HuH-7 (cell line): ENCODE measurements at regions not wholly inside any gene's neighbourhood (a gene's known extent, or its start where the extent isn't known, plus 50 kb on each side); places are given as distances from the start of the nearest gene placed in this dataset.
"Not testable (repeated sequence)": the region's sequence is repeated elsewhere in the genome, so short reads cannot be mapped to it uniquely, and the experiment has no call there.

Source experiments
- DNase-seq: peaks from one replicate; pipeline ENCODE4 v3.0.0; 2011; ENCODE audit warnings: low spot score

GRCh38 chr12:25793196-25793595 is 165.3 kb upstream of the RASSF8 start:
- DNase-seq: no peak

GRCh38 chr12:25794571-25794970 is 163.9 kb upstream of the RASSF8 start:
- no peak for DNase-seq

- no peak for DNase-seq
Measured at GRCh38 chr12:25796523-25797000, 161.9 kb upstream of the RASSF8 start.

GRCh38 chr12:25797386-25797785 is 161.1 kb upstream of the RASSF8 start:
- no peak for DNase-seq

DNA sequence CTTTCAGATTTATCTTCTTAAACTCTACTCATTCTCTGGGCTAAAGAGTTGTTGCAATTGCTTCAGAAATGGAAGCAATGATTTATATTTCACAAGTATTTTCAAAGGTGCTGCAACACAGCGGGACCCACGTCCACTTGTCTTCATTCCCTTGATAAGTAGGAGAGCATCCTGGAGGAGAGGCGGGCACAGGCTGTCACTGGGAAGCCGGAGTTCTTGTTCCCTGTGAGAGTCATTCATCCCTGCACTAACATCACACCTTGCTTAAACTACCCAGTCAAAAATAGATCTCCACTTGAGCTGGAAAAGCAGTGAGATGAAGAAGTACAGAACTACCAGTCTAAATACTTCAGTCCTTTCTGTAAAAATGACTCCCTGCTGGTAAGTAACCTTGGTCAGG is 160.5 kb upstream of the RASSF8 start:
- DNase-seq: no peak

DNA sequence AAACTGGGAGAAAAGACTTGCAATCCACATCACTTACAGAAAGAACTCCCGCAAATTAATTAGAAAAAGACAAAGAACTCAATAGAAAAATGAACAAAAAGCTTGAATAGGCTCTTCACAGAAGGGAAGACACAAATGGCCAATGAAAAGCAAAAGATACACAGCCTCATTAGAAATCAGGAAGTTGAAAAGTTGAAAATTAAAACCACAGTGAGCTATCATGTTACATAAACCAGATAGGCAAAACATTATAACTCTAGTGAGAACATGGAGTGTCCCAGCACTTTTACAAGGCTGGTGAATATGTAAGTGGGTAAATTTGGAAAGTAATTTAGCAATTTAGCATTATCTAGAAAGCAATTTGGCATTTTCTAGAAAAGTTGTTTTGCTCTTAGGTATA is 158.4 kb upstream of the RASSF8 start:
- no peak for DNase-seq

- no peak for DNase-seq
Measured at GRCh38 chr12:25801734-25802133, 156.7 kb upstream of the RASSF8 start.

DNA sequence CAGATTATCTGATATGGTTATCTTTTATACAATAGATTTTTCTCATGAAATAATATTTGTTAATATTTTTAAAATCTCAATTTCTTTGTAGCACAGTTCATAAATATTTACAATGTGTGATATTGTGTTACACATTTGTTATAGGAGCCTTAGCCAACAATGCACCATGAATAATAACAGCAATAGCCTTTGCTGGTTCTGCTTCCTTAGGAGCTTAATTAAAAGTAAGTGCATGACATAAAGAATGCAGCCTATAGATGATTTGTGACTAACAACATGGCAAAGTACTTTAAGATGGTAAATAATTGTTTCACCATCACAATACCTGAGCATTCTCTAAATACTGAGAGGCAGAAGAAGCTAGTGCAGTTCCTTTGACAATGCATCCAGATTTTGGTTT is 156.3 kb upstream of the RASSF8 start:
- DNase-seq: no peak

DNA sequence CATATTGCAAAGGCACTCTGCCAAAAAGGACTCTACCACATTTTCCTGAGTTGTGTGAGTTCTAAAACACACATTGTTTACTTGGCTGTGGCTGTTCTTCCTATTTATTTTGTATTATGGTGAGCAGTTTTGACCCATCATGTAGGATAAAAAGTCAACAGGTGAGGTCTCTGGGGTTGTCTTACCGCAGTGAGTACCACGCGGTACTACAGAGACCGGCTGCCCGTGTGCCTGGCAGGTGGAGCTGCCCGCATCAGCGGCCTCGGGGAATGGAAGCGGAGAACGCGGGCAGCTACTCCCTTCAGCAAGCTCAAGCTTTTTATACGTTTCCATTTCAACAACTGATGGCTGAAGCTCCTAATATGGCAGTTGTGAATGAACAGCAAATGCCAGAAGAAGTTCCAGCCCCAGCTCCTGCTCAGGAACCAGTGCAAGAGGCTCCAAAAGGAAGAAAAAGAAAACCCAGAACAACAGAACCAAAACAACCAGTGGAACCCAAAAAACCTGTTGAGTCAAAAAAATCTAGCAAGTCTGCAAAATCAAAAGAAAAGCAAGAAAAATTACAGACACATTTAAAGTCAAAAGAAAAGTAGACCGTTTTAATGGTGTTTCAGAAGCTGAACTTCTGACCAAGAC is 155.3 kb upstream of the RASSF8 start:
- not testable (repeated sequence) for DNase-seq

DNA sequence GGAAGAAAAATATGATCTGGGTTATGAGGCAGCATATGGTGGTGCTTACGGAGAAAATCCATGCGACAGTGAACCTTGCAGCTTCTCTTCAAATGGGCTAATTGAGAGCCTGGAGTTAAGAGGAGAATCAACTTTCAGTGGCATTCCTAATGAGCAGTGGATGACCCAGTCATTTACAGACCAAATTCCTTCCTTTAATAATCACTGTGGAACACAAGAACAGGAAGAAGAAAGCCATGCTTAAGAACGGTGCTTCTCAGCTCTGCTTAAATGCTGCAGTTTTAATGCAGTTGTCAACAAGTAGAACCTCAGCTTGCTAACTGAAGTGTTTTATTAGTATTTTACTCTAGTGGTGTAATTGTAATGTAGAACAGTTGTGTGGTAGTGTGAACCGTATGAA is 154.2 kb upstream of the RASSF8 start:
- not testable (repeated sequence) for DNase-seq

GRCh38 chr12:25806271-25806670 is 152.2 kb upstream of the RASSF8 start:
- no peak for DNase-seq

GRCh38 chr12:25808604-25809003 is 149.9 kb upstream of the RASSF8 start:
- DNase-seq: no peak

GRCh38 chr12:25810683-25811082 is 147.8 kb upstream of the RASSF8 start:
- DNase-seq: no peak

DNA sequence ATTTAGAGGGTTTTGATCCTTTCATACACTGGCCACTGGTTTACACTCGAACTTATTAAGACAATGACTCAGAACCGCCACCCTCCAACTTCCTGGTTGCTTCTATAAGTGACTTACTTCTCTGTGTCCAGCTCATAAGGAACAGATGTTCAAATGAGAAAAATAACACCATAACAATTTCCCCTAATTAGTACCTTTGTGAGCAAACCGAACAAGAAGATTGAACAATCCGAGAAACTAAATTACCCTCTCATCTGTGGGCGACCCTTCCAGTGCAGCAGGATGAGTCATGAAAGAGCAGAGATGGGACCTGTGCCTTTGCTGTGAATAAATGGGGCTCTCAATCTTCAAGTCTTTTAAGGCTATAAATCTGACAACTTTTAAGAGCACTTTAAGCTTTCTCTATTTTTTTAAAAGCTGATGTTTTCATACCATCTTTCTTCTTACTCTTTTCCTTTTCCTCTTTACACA is 146.8 kb upstream of the RASSF8 start:
- DNase-seq: no peak

GRCh38 chr12:25812295-25812694 is 146.2 kb upstream of the RASSF8 start:
- DNase-seq: no peak

GRCh38 chr12:25813843-25814242 is 144.6 kb upstream of the RASSF8 start:
- no peak for DNase-seq

GRCh38 chr12:25816637-25817036 is 141.8 kb upstream of the RASSF8 start:
- no peak for DNase-seq

GRCh38 chr12:25817166-25817565 is 141.3 kb upstream of the RASSF8 start:
- no peak for DNase-seq

DNA sequence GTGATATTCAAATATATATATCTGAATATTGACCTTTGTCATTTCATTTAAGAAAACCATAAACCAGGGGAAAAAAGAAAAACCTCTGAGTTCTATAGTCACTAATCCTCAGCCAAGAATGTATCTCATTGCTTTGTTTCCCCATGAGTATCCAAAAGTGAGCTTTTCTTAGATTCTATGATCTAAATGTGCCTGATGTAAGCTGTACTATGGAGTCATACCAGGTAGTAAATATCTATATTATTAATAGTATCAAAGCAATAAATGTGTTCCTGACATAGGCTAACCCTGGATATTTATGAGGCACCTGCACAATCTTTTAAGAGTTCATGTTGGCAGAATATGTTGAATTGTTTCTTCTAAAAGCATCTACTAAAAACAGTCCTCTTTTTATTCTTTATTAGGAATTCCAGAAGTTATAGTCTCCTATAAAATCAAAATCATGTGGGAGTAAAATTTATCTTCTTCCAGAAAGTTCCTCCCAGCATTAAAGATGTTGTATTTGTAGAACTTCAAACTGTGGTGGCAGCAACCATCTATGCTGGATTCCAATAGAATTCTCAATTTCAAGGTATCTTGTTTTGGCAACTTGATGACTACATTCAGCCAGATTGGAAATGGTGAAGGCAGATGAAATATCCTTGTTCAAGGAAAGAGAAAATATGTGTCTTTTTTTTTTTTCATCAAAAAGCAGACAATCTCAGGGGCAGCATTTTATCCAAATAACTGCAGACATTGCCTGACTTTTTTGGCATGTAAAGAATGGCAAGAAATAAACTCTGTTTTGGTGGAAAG is 139.7 kb upstream of the RASSF8 start:
- DNase-seq: no peak

GRCh38 chr12:25819691-25820090 is 138.8 kb upstream of the RASSF8 start:
- no peak for DNase-seq

DNA sequence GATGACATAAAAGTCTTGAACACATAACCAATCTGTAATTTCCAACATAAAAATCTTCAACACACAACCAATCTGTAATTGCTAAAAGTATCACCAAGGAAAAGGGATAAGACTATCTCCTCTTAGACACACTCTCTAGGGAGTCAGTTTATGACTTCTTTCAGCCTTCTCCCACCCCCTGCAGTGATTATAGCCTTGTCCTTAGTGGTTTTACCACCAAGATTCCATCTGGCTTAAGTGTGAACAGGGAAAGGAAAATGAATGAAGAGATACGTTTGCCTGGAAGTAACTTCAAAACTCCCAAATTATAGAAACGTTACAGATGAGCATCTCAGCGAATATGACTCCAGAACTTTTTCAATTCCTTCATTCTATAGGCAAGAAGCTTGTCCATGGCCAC is 136.2 kb upstream of the RASSF8 start:
- no peak for DNase-seq

GRCh38 chr12:25824734-25825133 is 133.7 kb upstream of the RASSF8 start:
- DNase-seq: no peak

GRCh38 chr12:25825446-25825845 is 133.0 kb upstream of the RASSF8 start:
- no peak for DNase-seq

GRCh38 chr12:25827141-25827540 is 131.3 kb upstream of the RASSF8 start:
- no peak for DNase-seq
